NCI-H1417 (cell line): ENCODE measurements at regions not wholly inside any gene's neighbourhood (a gene's known extent, or its start where the extent isn't known, plus 50 kb on each side); places are given as distances from the start of the nearest gene placed in this dataset.

Experiments used
- DNase-seq, 3 experiments: peaks; one replicate each; lab custom pipeline; 2025; lab: John Stamatoyannopoulos, UW

DNA sequence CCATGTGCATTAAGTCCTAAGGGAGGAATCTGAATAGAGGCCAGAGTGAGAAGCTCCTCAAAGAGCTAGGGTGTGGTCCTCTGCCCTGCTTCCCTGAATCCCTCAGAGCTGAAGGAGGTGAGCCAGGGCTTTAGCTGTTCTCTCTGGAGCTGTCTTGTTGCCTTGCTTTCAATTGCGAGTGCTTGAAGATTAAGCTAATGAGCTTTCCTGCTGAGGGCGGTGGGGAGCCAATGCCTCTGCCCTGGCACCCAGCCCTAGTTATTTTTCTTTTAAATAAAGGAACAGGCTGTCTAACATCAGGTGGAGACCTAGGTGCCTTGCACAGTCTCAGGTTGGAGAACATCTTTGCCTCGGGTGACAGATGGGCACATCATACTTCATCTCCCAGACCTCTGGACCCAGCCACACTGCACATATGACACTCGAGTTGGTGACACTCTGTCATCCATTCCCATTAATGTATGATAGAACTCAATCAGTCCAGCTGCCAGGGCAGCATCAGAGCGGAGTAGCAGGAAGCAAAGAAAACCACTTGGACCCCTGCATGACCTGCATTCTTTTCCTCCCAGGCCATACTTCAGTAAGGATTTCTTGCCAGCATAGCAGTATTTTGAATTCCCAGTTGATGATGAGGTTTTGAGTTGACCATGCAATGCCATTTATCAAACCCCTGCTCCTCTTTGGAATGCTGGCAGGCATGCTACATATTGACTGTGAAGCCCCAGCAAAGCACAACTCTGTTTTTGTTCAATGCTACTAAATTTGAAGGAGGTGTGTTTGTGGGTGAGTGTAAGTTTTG lies 292.7 kb downstream of the RNF144A start:
- DNase-seq = peak in 1 of 3 experiments; percentile 55

DNA sequence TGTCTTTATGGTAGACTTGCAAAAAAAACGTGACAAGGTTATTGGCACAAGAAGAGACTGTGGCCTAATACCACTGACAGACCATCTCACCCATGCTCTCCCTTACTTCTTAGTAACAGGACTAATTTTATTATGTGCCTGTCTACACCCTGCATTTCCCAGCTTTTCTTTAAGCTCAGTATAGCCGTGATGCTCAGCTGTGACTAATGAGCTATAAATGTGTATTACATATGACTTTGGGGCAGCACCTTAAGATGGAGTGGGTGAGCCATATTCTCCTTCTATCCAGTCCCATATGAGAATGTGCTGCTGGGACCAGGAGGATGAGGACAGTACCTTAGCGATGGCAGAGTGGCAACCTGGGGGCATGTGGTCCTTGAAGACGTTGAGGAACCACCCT lies 293.5 kb downstream of the RNF144A start:
- no peak for DNase-seq

- peak in 2 of 3 experiments; percentile 54 to 89 for DNase-seq
Observed at GRCh38 chr2:7225848-7226247, 308.6 kb downstream of the RNF144A start.

- no peak for DNase-seq
Observed at GRCh38 chr2:7226501-7226900, 309.3 kb downstream of the RNF144A start.

DNA sequence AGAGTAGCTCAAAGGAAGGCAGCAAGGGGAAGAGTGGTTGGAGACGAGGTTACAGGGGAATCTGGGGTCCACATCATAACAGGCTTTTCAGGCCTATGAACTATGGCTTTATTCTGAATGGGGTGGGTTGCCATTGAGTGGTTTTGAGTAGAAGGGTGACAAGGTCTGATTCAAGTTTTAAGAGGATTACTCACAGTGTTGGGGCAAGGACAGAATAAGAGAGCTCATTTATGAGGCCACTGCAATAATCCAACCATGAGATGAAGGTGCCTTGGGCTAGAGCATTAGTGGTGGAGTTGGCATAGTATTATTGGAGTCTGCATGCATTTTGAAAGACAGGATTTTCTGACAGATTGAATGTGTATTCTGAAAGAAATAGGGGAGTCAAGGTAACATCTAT lies 315.9 kb downstream of the RNF144A start:
- no peak for DNase-seq

DNA sequence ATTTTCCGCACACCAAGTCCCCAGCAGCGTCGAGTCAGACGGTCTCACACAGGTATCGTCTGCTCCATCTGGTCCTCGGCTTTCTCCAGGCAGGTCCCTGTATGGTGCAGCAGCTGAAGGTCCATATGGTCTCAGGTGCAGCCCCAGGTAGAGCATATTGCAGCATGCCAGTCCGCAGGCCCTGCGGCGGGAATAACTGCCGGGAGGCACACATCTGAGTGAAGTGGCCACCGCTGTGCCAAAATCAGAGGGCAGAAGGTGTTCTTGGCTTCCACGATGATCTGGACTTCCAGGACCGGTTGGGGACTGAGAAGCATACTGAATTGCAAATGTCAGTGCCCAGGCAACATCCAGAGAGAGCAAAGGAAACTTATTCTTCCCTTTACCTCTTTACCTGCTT lies 320.3 kb downstream of the RNF144A start:
- DNase-seq = no peak

- DNase-seq = no peak
Observed at GRCh38 chr2:7239078-7239477, 321.9 kb downstream of the RNF144A start.

DNA sequence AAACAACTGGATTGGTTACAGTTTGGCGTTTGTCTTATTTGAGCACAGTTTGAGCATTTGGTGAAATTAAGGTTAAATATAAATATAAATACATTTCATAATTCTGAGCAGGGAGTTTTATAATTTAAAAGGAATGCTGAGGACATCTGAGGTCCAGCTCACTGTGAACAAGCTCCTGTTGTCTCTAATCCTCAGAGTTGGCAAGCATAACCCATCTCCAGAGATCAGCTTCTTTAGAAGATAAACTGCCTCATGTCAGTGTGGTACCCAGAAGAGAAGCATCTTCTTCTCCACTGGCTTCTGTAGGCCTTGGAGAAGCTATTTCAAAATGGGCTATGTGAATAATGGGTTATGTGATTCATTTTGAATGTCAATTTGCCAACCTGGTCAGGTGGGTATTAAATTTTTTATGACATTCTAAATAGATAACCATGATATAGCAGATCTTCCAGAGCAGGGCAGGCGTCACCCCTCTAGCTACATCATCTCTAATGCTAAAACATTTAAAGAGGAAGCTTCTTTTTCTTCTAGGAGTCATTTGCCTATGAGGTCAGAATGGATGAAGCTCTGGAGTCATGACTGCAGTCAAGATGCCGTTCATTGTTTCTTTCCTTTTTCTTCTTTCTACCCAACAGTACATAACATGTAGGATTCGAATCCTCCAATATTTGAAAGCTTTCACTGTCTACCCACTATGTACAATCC lies 324.0 kb downstream of the RNF144A start:
- no peak for DNase-seq

DNA sequence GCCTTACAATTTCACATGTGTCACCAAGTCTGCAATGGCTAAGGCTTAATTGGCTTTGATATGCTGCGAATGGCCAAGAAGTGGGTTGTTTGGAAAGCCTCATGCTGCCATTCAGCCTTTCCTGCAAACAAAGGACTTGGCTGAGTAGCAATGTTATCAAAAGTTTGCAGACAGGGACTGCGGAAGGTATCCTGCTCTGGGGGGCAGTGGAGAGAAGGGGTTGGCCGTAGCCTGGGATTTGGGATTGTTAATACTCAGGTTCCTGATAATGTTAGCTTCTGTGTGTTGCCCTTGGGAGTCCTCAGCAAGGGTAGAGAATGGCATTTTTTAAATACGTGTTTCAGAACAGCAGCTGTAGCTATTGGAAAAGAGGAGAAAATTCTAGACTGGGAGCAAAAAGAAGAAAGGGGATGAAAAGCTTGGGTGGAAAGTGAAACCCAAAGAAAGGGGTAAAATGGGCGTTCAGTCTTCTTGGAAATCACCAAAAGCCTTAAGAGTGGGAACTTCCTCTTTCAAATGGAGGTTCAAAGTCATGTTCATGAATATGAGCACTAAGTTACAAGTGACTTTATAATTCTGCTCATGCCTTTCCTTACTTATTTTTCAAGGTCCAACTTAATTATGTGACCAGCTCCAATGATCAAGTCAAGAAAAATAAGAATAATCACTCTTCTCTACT lies 325.1 kb downstream of the RNF144A start:
- no peak for DNase-seq

- DNase-seq = no peak
Observed at GRCh38 chr2:7243276-7243675, 326.1 kb downstream of the RNF144A start.

GRCh38 chr2:7256377-7256776 lies 339.2 kb downstream of the RNF144A start:
- DNase-seq = peak in 1 of 3 experiments; percentile 20

DNA sequence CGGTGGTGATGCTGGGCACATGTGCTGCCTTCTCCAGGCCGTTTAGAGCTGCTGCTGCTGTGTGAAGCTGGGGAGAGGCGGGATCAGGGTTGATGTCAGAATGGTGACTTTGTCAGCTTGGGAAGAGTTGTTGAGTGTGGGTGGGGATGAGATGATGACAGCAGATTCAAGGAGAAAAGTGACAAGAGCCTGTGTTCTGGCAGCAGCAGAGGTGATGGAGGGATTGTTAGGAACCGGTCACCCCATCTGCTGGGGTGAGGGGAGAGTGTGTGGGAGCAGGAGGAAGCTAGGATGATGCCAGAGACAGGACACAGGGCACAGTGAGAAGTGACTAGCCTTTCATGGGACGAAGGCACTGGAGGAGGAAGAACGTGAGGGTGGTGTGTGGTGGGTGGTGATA lies 345.5 kb downstream of the RNF144A start:
- DNase-seq = no peak

GRCh38 chr2:7264791-7265190 lies 347.6 kb downstream of the RNF144A start:
- DNase-seq = no peak

DNA sequence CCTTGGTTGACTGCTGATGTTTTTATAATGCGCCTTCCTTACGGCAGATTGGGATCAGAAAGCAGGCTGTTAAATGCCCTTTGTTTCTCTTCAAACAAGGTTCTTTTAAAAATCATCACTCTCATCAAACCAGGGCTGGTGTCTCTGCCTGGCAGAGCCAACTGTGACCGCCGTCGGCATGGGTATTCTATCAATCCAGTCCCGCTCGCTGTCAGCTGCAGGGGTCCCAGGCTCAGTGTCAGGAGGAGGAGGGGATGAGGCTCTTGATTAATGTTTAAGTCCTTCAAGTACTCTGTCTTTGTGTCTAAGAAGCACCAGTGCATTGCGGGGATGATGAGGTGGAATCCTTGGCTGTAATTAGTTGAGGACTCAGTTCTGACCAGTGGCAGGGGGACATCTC lies 348.1 kb downstream of the RNF144A start:
- DNase-seq = no peak

- DNase-seq = no peak
Observed at GRCh38 chr2:7269106-7269643, 352.0 kb downstream of the RNF144A start.

DNA sequence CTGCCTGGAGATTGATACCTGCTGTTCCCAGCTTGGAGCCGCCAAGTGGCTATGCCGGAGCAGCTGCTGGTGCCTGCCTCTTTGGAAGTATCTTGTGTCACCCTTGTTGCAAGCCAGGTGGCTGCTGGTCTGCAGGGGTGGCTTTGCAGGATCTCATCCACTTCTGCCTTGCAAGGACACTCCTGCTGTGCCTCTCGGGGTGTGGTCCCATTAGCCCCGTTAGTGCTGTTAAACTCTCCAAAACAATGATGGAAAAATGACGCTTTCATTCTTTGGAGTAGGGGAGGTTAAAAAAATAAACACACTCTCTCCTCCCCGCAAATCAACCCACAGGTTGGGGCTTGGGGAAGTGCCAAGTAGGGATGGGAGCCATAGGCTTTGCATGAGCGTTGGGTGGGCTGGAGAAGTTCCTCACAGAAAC lies 352.8 kb downstream of the RNF144A start:
- peak; percentile 86 to 98 (median 96) for DNase-seq

GRCh38 chr2:7272210-7272609 lies 355.0 kb downstream of the RNF144A start:
- no peak for DNase-seq

- DNase-seq = no peak
Observed at GRCh38 chr2:7278984-7279383, 361.8 kb downstream of the RNF144A start.

GRCh38 chr2:7279421-7279949 lies 362.3 kb downstream of the RNF144A start:
- DNase-seq = no peak

DNA sequence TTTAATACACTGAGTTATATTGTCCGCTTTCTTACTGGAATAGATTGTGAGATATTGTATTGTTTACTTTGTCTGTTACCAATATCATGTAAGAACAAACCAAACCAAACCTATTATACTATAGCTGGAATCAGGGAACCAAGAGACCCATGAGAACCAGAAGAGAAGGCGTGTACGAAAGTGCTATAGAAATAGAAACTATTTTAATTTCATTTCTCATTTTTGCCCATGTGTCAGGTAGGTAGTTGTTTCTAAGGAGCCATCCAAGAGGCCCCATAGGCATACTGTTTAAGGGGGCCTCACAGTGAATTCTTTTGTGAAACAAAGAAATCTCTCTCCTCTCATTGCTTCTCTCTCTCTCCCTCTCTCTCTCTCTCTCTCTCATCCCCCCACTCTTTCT lies 363.6 kb downstream of the RNF144A start:
- DNase-seq = no peak

DNA sequence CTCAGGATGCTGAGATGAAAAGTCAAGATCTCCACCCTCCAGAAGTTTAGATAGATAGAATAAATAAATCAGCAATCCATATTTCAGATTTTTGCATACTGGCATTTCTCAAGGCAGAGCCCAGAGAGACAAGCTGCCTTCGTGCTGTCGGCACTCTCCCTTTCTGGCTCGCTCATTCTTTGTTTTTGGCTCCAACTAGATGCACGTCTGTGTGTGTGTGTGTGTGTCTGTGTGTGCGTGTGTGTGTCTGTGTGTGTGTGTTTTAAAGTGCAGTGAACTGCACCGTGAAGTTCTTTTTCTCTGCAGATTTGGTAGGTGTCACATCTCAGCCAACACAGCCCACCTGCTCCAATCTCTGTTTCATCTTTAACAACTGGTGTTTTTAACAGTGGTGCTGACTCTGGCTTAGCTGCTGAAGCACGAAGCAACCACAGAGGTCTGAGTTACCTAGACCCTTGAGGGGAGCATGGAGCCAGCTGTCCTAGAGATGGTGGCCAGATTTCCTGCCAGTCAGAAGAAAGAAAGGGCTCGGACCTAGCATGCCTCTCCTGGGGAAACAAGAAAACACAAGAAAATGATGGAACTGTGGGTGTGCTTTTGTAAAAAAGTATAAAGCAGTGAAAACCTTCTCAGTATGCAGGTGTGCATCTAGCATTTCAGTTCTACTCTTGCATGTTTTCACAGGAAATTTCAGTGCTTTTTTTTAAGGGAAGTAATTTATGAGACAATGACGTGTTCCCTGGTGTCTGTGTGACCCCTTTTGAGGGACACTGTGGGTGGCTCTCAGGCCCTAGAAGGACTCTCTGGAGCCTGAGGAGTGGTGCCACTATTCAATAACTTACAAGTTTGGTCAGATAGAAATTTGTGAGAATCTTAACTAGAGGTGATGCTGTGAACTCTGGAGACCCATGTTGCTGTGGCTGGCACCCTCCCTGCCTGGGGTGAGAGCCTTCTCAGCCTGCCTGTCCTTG lies 364.3 kb downstream of the RNF144A start:
- DNase-seq = no peak
